H9 (cell line): ENCODE measurements at regions not wholly inside any gene's neighbourhood (a gene's known extent, or its start where the extent isn't known, plus 50 kb on each side); places are given as distances from the start of the nearest gene placed in this dataset.

Experiments used
- DNase-seq: peaks from one replicate; pipeline ENCODE4 v3.0.0-alpha.2; 2017
- H2AFZ ChIP-seq: one replicate; pipeline ENCODE4 v1.6.1; 2013; ENCODE audit warnings: mild to moderate bottlenecking, low read length, control low read depth, moderate library complexity
- H2AK5ac ChIP-seq: 2 replicates; pipeline ENCODE4 v1.6.1; 2013; ENCODE audit warnings: low read length, control low read depth, mixed read lengths; ENCODE audit not compliant: insufficient read length
- H2BK120ac ChIP-seq: one replicate; pipeline ENCODE4 v1.6.1; 2013; ENCODE audit warnings: low read depth, mild to moderate bottlenecking, low read length, control low read depth, inconsistent platforms; ENCODE audit not compliant: poor library complexity, severe bottlenecking
- H2BK12ac ChIP-seq: 2 replicates; pipeline ENCODE4 v1.6.1; 2013; ENCODE audit warnings: low read length, control low read depth, mixed read lengths, low read depth; ENCODE audit not compliant: insufficient read length
- H2BK15ac ChIP-seq: 2 replicates; pipeline ENCODE4 v1.6.1; 2013; ENCODE audit warnings: low read depth, low read length, control low read depth
- H2BK20ac ChIP-seq: one replicate; pipeline ENCODE4 v1.6.1; 2013; ENCODE audit warnings: low read depth, mild to moderate bottlenecking, low read length, control low read depth, inconsistent platforms; ENCODE audit not compliant: poor library complexity, severe bottlenecking
- H2BK5ac ChIP-seq: 2 replicates; pipeline ENCODE4 v1.6.1; 2013; ENCODE audit warnings: low read length, control low read depth, mixed read lengths; ENCODE audit not compliant: insufficient read length
- H3K14ac ChIP-seq: 2 replicates; pipeline ENCODE4 v1.6.1; 2013; ENCODE audit warnings: low read length, control low read depth; ENCODE audit not compliant: insufficient read depth
- H3K18ac ChIP-seq: 2 replicates; pipeline ENCODE4 v1.6.1; 2013; ENCODE audit warnings: low read depth, mild to moderate bottlenecking, mixed read lengths, low read length, control low read depth; ENCODE audit not compliant: insufficient read length
- H3K23ac ChIP-seq: 2 replicates; pipeline ENCODE4 v1.6.1; 2013; ENCODE audit warnings: low read length, control low read depth, mixed read lengths, low read depth; ENCODE audit not compliant: insufficient read length
- H3K23me2 ChIP-seq: 2 replicates; pipeline ENCODE4 v1.6.1; 2013; ENCODE audit warnings: low read depth, mild to moderate bottlenecking, mixed read lengths, low read length, control low read depth; ENCODE audit not compliant: insufficient read length, poor library complexity, severe bottlenecking
- H3K27ac ChIP-seq: 2 replicates; pipeline ENCODE4 v1.5.1; 2013; ENCODE audit warnings: low read length, control low read depth, mixed read lengths, low read depth; ENCODE audit not compliant: insufficient read length
- H3K27me3 ChIP-seq: 2 replicates; pipeline ENCODE4 v1.6.1; 2013; ENCODE audit warnings: low read length, control low read depth, inconsistent platforms; ENCODE audit not compliant: insufficient read depth
- H3K4ac ChIP-seq: 2 replicates; pipeline ENCODE4 v1.6.1; 2013; ENCODE audit warnings: low read depth, mild to moderate bottlenecking, control low read depth, inconsistent platforms, low read length, moderate library complexity
- H3K4me1 ChIP-seq: 2 replicates; pipeline ENCODE4 v1.6.1; 2013; ENCODE audit warnings: low read length, control low read depth, inconsistent platforms; ENCODE audit not compliant: insufficient read depth
- H3K4me2 ChIP-seq: 2 replicates; pipeline ENCODE4 v1.6.1; 2013; ENCODE audit warnings: low read length, control low read depth, mixed read lengths; ENCODE audit not compliant: insufficient read length, insufficient read depth
- H3K56ac ChIP-seq: 2 replicates; pipeline ENCODE4 v1.6.1; 2013; ENCODE audit warnings: low read depth, mild to moderate bottlenecking, mixed read lengths, low read length, control low read depth; ENCODE audit not compliant: insufficient read length
- H3K79me1 ChIP-seq: 2 replicates; pipeline ENCODE4 v1.6.1; 2013; ENCODE audit warnings: low read depth, mild to moderate bottlenecking, moderate library complexity, low read length, control low read depth, inconsistent platforms; ENCODE audit not compliant: insufficient read depth, poor library complexity, severe bottlenecking
- H3K79me2 ChIP-seq: 2 replicates; pipeline ENCODE4 v1.6.1; 2013; ENCODE audit warnings: low read length, control low read depth, inconsistent platforms; ENCODE audit not compliant: insufficient read depth
- H3K9ac ChIP-seq: 2 replicates; pipeline ENCODE4 v1.6.1; 2013; ENCODE audit warnings: low read length, control low read depth, mixed read lengths; ENCODE audit not compliant: insufficient read length; ENCODE audit errors: extremely low read depth
- H3K9me3 ChIP-seq: one replicate; pipeline ENCODE4 v1.6.1; 2013; ENCODE audit warnings: low read depth, low read length, inconsistent platforms; ENCODE audit not compliant: control insufficient read depth
- H3T11ph ChIP-seq: one replicate; pipeline ENCODE4 v1.6.1; 2013; ENCODE audit warnings: mild to moderate bottlenecking, low read length, control low read depth, inconsistent platforms
- H4K20me1 ChIP-seq: one replicate; pipeline ENCODE4 v1.6.1; 2013; ENCODE audit not compliant: control insufficient read depth, insufficient read length, insufficient read depth
- H4K5ac ChIP-seq: 2 replicates; pipeline ENCODE4 v1.6.1; 2013; ENCODE audit warnings: low read depth, mild to moderate bottlenecking, mixed read lengths, low read length, control low read depth; ENCODE audit not compliant: insufficient read length
- H4K8ac ChIP-seq: replicated peaks from 2 replicates; pipeline ENCODE4 v1.6.1; 2013; ENCODE audit warnings: low read length, control low read depth, mixed read lengths, low read depth; ENCODE audit not compliant: insufficient read length
- H4K91ac ChIP-seq: 2 replicates; pipeline ENCODE4 v1.6.1; 2013; ENCODE audit warnings: low read depth, mild to moderate bottlenecking, moderate library complexity, mixed read lengths, low read length, control low read depth; ENCODE audit not compliant: insufficient read length
- H3K27ac Mint-ChIP-seq, 3 experiments: 2 replicates in 2 of 3; 3 replicates in 1 of 3; pipeline ENCODE4 v1.8.0; 2020 to 2021; ENCODE audit warnings: mixed read lengths in 3 of 3, mild to moderate bottlenecking in 1 of 3, moderate library complexity in 1 of 3
- H3K27me3 Mint-ChIP-seq: 2 replicates; pipeline ENCODE4 v1.8.0; 2021; ENCODE audit warnings: low read depth, mild to moderate bottlenecking, moderate library complexity, mixed read lengths
- H3K36me3 Mint-ChIP-seq, 3 experiments: 2 replicates in 2 of 3; 3 replicates in 1 of 3; pipeline ENCODE4 v1.8.0; 2020 to 2021; ENCODE audit warnings: low read depth in 3 of 3, mixed read lengths in 3 of 3; ENCODE audit not compliant: insufficient read depth in 1 of 3
- H3K4me1 Mint-ChIP-seq, 2 experiments: 2 replicates each; pipeline ENCODE4 v1.8.0; 2020; ENCODE audit warnings: mixed read lengths in 2 of 2
- H3K4me3 Mint-ChIP-seq, 2 experiments: 2 replicates in 1 of 2; 3 replicates in 1 of 2; pipeline ENCODE4 v1.8.0; 2020 to 2021; ENCODE audit warnings: mild to moderate bottlenecking in 2 of 2, mixed read lengths in 2 of 2, moderate library complexity in 1 of 2
- H3K9me3 Mint-ChIP-seq, 2 experiments: 2 replicates in 1 of 2; 3 replicates in 1 of 2; pipeline ENCODE4 v1.8.0; 2020; ENCODE audit warnings: mild to moderate bottlenecking in 2 of 2, mixed read lengths in 2 of 2, moderate library complexity in 1 of 2
- WGBS: extraction: QIAGEN DNeasy Blood & Tissue Kit; methylation state at CpG from one replicate; pipeline ENCODE4 v1.1.7; 2013; ENCODE audit warnings: missing lambda C conversion rate, low lambda C conversion rate, mixed read lengths; ENCODE audit not compliant: insufficient read length; ENCODE audit errors: extremely low coverage; 5-methylcytosine and 5-hydroxymethylcytosine counted together
- TF ChIP-seq, protein P1 (sequence below): fragments of 200-600 bp; sonication (generic); conservative IDR thresholded peaks from 3 replicates; pipeline ENCODE4 v1.8.0; 2021; ENCODE audit warnings: antibody characterized with exemption, mild to moderate bottlenecking

DNA sequence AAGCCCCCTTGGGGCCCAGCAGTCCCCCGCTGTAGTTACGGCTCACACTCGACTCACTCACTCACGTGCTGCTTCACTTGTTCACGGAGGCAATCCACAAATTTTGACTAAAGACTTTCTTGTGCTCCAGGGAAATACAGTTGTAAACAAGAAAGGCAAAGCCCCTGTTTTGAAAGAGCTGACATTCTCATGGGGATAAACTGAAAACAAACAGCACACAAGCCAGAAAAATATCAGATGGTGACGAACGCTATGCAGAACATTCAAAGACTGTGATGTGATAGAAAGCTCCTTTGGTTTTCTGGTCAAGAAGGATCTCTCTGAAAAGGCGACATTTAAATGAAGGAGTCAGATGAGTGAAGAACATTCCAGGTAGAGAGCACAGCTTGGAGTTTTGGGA lies 385.3 kb upstream of the SMIM21 start:
- Histone ChIP-seq H3K27ac (no peak overlapping the region), H2BK5ac (no peak overlapping the region), H3K79me2 (no peaks in the 10 kb centered on the region), H3K56ac (no peak overlapping the region), H2AFZ (no peak overlapping the region), H3K23ac (no peak overlapping the region), H2BK12ac (no peak overlapping the region), H3K23me2 (no peaks in the 10 kb centered on the region), H3K4me1 (no peaks in the 10 kb centered on the region), H2AK5ac (no peak overlapping the region), H2BK120ac (no peak overlapping the region), H2BK15ac (no peak overlapping the region), H3K9me3 (no peaks in the 10 kb centered on the region), H4K20me1 (no peaks in the 10 kb centered on the region), H3K9ac (no peak overlapping the region), H4K91ac (no peak overlapping the region), H3K79me1 (no peaks in the 10 kb centered on the region), H2BK20ac (no peak overlapping the region), H3K27me3 (no peaks in the 10 kb centered on the region), H3K18ac (no peak overlapping the region), H4K8ac (no peak overlapping the region), H3K4ac (no peak overlapping the region), H4K5ac (no peak overlapping the region), H3T11ph (no peak overlapping the region), H3K4me2 (no peak overlapping the region), H3K14ac (no peak overlapping the region)
- H3K4me3 Mint-ChIP-seq: no peak overlapping the region
- no peak overlapping the region for H3K27ac Mint-ChIP-seq
- H3K36me3 Mint-ChIP-seq: peaks cover 0 to 2% (median 0%) of the 10 kb centered on the region in 3 experiments; a peak in 1 of 7 replicates
- no CpG with 5 or more reads among the region's 8 CpGs for WGBS
- no peaks in the 10 kb centered on the region; a peak in 2 of 5 replicates for H3K9me3 Mint-ChIP-seq
- TF ChIP-seq, protein P1, sequence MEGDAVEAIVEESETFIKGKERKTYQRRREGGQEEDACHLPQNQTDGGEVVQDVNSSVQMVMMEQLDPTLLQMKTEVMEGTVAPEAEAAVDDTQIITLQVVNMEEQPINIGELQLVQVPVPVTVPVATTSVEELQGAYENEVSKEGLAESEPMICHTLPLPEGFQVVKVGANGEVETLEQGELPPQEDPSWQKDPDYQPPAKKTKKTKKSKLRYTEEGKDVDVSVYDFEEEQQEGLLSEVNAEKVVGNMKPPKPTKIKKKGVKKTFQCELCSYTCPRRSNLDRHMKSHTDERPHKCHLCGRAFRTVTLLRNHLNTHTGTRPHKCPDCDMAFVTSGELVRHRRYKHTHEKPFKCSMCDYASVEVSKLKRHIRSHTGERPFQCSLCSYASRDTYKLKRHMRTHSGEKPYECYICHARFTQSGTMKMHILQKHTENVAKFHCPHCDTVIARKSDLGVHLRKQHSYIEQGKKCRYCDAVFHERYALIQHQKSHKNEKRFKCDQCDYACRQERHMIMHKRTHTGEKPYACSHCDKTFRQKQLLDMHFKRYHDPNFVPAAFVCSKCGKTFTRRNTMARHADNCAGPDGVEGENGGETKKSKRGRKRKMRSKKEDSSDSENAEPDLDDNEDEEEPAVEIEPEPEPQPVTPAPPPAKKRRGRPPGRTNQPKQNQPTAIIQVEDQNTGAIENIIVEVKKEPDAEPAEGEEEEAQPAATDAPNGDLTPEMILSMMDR: no peak
- H3K4me1 Mint-ChIP-seq: peaks cover 4% of the 10 kb centered on the region in 2 experiments
- no peaks in the 10 kb centered on the region for H3K27me3 Mint-ChIP-seq
- no peak for DNase-seq
